ENCODE measurements at regions not wholly inside any gene's neighbourhood (a gene's known extent, or its start where the extent isn't known, plus 50 kb on each side); places are given as distances from the start of the nearest gene placed in this dataset.

DNA sequence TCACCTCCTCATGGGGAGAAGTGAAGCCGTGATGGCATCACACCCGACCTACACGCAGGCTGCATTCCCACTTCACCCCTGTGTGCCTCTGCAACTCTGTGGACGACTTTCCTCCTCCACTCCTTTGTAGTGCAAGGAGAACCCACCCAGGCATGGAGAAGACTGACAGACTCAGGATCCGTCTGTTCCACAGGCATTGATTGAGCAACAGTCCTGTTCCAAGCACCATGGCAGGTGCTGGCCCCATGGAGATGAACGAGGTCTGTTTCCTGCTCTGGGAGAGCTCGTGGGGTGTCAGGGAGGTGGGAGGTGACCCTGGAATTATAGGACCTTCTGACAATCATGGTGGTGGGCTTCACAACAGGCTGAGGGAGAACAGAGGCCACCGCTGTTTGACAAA is 284.7 kb upstream of the HDAC4 start:
- DNase-seq (ENCODE audit: low read depth): no peak
- in situ Hi-C loops (cut with HindIII; ENCODE audit: low pct_unique_long_range_greater_than_20kb, low sequenced_read_pairs): no loop called here

DNA sequence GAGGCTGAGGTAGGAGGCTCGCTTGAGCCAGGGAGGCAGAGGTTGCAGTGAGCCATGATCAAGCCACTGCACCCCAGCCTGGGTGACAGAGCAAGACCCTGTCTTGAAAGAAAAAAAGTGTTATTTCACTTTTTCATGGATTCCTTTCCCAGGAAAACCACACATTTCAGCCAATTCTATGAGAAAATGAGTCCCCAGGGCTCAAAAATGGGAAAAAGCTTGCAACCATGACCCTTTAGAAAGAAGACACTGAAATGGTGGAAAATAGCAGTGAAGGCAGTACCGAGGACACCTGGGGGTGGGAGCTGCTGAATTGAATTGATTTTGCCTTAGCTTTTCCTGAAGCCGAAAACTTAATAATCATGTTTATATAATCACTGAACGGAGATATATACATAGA is 284.2 kb upstream of the HDAC4 start:
- DNase-seq (ENCODE audit: low read depth): no peak
- in situ Hi-C loops (cut with HindIII; ENCODE audit: low pct_unique_long_range_greater_than_20kb, low sequenced_read_pairs): no loop called here

DNA sequence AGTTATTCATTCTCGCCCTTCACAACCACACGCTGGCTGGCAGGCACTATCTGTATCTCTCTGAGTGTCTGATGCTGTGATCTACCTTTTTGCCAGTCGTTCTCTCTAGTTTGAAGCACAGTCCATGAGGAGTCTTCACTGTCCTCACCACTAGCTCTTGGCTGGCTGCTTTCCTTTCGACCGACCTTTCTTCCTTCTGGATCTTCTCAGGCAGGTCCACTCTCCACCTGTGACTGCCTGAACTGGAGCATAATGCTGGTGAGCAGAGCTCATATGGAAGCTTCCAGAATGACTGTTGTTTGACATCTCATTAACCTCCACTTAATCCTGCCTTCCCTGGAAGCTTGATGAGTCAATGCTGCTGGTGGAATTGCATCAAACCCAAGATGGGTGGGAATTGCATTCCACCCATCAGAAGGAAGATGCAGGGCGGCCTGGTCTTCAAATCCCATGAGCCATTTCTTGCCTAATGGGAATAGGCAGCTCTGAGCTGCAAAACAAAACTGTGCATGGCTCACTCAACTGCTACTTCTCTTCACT is 283.5 kb upstream of the HDAC4 start:
- in situ Hi-C loops (cut with HindIII; ENCODE audit: low pct_unique_long_range_greater_than_20kb, low sequenced_read_pairs): no loop called here
- DNase-seq (ENCODE audit: low read depth): no peak

DNA sequence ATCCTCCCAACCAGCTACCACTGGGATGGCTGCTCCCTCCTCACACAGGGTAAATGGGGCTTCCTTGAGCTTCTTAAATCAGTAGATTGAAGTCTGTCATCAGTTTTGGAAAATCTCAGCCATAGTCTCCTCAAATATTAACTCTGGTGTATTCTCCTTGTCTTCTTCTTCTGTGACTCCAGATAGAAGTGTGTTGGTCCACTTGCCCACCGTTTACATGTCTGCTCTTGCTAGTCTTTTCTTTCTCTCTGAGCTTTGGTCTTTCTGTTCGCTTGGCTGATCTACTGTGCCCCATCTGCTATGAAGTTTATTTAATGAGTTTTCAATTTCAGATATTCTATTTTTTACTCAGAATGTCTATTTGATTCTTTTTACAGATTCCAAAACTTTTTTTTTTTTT is 281.7 kb upstream of the HDAC4 start:
- no peak for DNase-seq (ENCODE audit: low read depth)
- in situ Hi-C loops (cut with HindIII; ENCODE audit: low pct_unique_long_range_greater_than_20kb, low sequenced_read_pairs): no loop called here

DNA sequence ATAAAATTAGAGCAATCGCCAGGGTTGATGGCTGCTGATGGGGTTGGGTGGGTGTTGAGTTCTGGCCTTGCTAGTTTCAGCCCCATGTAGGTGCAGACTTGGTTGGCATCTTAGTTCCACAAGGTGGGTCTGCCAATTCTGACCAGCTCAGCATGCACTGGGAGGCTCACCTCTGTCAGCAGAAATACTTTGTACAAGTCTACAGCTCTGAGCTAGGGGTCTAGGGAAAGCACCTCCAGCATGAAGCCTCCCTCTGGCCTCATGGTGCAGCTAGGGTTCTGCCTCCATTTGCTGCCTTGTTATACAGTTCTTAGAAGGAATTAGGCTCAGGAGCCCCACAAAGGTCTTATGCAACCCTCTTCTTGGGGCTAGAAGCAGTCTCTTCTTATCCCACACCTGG is 278.9 kb upstream of the HDAC4 start:
- no peak for DNase-seq (ENCODE audit: low read depth)
- in situ Hi-C loops (cut with HindIII; ENCODE audit: low pct_unique_long_range_greater_than_20kb, low sequenced_read_pairs): no loop called here

DNA sequence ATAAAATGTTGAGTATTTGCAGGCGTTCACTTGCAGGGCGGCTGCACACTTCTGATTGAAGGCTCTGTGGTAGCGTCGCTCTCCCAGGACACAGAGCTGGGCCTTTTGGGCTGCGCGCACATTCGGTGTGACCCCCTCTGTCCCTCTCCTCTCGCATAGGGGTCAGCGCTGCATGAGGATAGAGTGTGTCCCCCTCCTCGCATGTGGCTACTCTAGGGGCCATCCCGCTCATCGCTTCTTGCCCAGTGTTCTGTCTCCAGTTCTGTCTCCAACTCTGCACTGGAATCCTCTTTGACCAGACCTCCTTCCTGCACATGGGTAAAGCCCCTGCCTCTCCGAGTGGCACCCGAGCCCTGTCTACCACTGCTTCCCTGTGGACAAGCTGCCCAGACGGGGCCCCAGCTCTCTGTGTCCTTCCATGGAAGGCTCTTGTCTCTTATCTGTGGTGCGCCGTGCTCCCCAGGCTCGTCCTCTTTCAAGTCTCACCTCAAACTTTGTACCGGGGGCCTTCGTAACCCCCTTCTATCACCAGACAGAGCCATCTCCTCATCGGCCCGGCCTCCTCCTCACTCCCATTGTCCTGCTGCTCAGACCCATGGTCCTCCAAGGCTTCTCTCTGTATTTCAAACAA is 278.0 kb upstream of the HDAC4 start:
- no peak for DNase-seq (ENCODE audit: low read depth)
- in situ Hi-C loops (cut with HindIII; ENCODE audit: low pct_unique_long_range_greater_than_20kb, low sequenced_read_pairs): no loop called here

DNA sequence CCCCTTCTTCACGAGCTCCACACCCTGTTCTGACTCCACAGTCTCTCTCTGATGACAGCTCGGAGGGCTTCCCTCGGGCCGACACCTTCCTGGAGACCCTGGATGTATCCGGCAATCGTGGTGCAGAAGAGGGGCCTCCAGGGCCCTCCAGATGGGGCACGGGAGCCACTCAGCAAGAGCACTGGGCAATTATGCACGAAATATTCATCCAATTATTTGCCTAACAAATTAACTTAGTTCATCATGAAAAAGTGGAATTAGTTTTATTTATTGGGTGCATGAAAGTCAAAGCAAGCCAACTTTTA is 277.3 kb upstream of the HDAC4 start:
- in situ Hi-C loops (cut with HindIII; ENCODE audit: low pct_unique_long_range_greater_than_20kb, low sequenced_read_pairs): no loop called here
- no peak for DNase-seq (ENCODE audit: low read depth)

DNA sequence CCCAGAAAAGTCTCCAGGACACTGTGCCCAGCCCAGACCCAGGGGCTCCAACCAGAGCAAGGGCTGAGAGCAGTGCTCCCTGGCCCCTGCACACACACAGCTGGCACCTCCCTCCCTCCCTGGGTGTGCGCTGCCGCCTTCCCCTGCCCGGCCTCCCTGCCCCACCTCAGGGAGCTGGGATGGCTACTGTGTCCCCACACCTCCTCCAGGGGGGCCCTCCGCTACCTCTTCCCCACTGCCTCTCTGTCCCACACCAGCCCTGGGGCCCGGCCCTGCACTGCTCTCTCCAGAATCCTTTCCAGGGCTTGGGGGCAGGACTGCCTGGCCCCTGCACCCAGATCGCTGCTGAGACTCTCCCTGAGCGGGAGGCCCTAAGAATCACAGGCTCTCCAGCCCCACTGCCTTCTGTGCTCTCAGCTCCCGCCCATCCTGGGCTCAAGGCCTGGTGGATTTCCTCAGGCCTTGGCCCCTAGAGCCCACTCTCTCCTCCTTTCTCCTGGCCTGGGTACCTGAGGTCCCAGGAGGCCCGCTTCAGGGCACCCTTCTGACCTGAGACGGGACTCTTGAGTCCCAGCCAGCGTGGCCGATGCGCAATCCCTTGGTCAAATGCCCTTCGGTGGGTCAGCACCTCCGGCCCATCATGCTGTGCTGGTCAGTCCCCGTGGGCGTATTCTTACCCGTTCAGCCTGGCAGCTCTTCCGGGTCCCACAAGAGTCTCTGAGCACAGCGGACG is 276.8 kb upstream of the HDAC4 start:
- DNase-seq (ENCODE audit: low read depth): no peak
- in situ Hi-C loops (cut with HindIII; ENCODE audit: low pct_unique_long_range_greater_than_20kb, low sequenced_read_pairs): no loop called here

DNA sequence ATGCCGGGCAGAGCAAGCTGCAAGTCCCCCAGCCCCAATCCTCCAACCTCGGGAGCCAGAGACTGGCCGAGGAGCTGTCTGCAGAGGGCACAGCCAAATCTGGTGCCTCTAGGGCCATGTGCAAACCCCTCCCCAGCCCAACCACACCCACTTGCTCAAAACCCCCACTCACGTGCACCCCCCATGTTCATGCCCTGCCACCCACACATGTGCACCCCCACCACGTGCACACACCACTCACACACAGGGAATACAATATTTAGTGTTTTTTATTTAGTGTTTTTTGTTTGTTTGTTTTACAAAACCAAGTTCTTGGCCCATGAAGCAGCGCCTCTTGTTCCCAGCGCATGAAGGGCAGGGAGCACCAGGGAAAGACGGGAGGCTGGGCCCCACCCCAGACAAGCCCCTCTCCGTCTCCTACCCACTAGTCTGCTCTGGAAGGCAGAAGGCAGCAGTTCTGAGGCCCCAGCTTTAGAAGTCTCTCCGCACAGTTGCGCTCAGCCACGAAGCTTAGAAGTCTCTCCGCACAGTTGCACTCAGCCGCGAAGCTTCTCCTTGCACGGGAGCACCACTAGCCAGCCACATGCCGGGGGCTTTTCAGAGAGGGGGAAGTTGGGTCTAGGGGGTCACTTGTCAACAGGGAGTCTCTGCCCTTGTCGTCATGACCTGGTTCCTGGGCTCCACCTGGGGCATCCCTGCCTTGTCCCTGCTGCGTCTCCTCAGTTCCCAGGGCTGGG is 276.1 kb upstream of the HDAC4 start:
- in situ Hi-C loops (cut with HindIII; ENCODE audit: low pct_unique_long_range_greater_than_20kb, low sequenced_read_pairs): no loop called here
- DNase-seq (ENCODE audit: low read depth): no peak

DNA sequence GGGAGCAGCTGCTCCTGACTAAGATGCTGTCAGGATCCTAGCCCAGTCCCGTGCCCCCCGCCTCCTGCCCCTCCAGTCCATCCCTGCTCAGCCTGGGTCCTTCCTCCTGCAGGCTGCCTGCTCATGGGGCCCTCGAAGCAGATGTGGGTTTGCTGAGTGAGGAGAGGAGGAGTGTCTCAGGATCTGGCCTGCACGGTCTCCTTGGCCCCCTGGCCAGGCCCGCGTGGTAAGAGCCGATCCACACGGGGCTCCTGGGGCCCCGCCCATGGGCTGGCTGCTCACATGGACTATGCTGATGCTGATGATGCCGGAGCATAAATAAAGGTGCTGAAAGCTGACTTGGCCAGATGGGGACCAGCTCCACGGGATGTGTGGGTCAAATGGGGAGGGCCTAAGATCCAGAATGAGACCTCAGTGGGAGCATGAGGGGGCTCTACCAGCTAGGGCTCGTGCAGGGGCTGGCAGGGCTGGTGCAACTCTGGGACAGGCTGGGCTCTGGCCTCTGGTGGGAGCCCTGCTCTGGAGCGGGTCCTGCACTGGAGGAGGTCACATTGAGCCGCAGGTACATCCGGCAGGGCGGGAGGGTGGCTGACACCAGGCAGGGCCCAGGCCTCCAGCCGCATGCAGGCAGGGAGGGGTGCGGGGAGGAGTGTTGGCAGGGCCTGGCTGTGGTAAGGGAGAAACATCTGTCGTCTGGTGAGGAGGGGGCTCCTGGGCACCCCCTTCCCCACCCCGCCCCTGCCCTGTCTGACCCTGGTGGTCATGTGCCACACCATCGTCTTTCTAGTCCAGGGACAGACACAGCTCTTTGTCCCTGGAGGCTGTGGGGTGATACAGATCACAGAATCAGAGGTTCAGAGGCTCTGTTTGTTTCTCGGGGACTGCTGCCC is 275.3 kb upstream of the HDAC4 start:
- no peak for DNase-seq (ENCODE audit: low read depth)
- in situ Hi-C loops (cut with HindIII; ENCODE audit: low pct_unique_long_range_greater_than_20kb, low sequenced_read_pairs): no loop called here

DNA sequence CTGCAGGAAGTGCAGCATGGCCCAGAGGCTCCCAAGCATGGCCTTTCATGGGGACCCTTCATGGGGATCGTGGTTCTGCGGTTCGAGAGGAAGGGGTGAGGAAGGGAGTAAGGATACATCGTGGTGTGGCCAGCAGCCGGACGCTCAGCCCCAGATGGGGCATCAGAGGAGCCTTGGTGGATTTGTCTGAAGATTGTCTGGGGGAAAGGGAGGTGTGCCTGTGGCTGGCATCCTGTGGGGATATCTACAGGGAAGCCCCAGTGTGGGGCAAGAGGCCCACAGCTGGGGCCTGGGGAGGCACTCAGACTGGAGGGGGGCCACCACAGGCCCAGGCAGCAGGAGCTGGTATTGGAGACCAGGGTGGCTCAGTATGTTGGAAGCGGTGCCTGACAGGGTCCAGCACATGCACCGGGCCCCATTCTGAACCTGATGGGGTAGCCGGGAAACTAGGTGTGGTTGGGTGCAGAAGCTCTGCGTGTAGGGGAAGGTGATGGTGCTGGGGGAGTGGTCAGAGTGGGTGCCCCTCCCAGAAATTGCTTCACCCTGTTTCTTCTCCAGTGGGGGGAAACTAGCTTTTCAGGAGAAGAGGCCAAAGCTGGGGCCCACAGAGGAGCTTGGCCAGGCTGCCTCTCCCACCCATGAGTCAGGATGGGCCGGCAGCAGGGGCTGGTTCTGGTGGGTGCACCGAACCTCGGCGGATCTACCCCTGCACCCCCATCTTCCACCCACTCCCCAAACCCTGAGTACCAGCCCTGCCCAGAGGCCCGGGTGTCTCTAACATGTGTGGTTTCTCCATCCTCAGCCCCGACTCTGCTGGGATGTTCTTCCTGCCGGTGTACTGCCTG is 274.4 kb upstream of the HDAC4 start:
- in situ Hi-C loops (cut with HindIII; ENCODE audit: low pct_unique_long_range_greater_than_20kb, low sequenced_read_pairs): no loop called here
- DNase-seq (ENCODE audit: low read depth): no peak

DNA sequence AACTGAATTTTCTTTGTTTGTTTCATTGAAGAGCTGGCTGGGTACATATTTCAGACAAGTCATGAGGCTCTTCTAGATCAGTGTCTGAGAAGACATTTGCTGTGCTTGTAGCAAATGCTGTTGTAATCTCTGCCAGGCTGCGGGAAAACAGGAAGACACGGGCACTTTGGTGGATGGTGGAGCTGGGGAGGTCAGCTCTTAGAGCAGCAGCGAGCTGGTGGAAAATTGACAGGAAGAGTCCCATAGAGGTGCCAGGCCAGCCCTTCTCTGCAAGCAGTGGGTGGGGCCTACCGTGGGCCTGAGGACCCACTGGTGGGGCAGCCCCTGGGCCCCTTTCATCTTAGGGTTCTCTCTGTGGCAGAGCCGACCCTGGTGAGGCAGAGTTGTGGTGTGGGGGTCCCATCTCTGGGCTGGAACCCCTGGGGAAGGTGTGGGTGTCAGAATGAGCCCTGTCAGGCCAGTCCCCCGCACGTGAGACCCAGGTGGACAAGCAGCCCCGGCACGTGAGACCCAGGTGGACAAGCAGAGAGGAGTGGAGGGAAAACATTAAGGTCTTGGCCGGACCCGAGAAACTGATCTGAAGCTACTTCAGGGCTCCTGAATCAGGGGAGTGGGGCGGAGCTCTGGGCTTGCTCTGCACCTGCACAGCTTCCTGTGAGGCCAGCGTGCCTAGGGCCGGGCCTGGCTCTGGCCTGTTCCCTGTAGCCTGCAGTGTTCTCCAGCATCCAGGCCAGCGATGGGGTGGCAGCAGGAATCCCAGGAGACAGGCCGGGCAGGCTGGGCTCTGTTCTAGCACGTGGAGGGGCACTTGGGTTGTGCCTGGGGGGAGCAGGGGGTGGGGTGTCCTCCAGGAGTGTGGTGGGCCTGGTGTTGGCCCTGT is 273.5 kb upstream of the HDAC4 start:
- DNase-seq (ENCODE audit: low read depth): no peak
- in situ Hi-C loops (cut with HindIII; ENCODE audit: low pct_unique_long_range_greater_than_20kb, low sequenced_read_pairs): no loop called here

DNA sequence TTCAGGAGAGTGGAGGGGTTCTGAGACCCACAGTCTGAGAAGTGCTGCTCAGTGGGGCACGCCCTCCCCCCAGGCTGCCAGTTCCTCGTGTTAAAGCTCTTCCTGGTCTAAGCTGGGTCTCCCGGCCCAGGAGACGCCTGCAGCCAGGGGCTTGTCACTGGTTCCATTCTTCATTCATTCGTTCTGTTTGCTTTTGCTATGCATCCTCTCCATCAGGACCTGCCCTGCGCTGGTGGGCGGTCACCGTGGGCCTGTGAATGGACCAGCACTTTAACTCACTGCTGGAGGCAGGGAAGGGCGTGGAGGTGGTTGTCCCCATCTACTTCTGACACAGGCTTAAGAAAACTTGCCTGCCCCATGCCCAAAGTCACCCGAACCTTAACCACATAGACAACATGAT is 272.8 kb upstream of the HDAC4 start:
- no peak for DNase-seq (ENCODE audit: low read depth)
- in situ Hi-C loops (cut with HindIII; ENCODE audit: low pct_unique_long_range_greater_than_20kb, low sequenced_read_pairs): no loop called here

DNA sequence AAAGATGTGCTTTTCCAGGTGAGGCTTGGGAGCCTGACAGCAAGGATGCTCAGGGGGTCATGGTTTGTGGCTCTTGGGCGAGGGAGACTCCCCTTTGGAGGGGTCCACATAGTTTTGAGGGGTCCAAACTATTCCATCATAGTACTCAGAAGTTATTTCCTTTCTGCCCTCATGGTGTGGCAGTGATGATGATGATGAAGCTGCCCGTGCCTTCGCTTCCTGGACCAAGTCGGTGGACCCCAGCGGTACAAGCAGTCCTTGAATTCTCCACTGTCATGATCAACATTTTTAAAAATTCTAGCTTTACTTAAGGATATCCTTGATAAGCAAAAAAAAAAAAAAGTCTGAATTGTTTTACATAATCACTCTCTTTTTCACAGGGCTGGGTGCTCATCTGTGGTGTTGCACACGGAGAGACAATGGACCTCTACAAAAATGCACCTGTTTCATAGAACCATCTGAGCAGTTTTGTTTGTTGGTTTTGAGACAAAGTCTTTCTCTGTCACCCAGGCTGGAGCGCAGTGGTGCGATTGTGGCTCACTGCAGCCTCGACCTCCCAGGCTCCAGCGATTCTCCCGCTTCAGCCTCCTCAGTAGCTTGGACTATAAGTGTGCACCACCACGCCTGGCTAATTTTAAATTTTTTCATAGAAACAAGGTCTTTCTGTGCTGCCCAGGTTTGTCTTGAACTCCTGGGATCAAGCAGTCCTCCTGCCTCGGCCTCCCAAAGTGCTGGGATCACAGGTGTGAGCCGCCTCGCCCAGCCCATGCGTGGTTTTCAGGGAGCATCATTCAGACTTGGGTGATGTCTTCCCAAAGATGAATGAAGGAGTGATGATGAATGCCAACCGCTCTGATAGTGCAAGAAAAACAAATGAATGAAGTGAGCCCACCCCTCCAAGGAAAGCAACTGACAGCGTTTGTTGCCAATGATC is 271.4 kb upstream of the HDAC4 start:
- no peak for DNase-seq (ENCODE audit: low read depth)
- in situ Hi-C loops (cut with HindIII; ENCODE audit: low pct_unique_long_range_greater_than_20kb, low sequenced_read_pairs): no loop called here

DNA sequence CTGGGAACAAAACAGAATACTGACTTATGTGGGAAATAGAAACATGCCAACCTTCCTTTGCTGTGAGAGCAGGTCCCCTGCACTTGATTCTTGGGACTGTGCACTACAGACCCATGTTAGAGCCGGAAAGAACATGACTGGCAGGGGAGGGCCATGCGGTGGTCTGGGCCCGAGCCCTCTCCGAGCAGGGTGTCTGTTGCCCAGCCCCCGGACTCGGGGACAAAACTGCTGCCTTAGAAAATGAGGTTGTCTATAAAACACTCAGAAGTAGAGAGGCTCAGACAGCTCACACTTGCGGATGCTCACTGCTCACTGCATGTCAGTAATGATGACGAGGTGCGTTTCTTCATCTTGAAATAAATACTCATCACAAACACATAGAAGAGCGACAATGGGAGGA is 270.7 kb upstream of the HDAC4 start:
- in situ Hi-C loops (cut with HindIII; ENCODE audit: low pct_unique_long_range_greater_than_20kb, low sequenced_read_pairs): no loop called here

More for the DNA sequence above, 270.7 kb upstream of the HDAC4 start:
- no peak for DNase-seq (ENCODE audit: low read depth)

All from Caki2 (cell line).